Colonic mucosa (tissue), 4 donors: ENCODE measurements at regions not wholly inside any gene's neighbourhood (a gene's known extent, or its start where the extent isn't known, plus 50 kb on each side); places are given as distances from the start of the nearest gene placed in this dataset.
"Not testable (repeated sequence)": the region's sequence is repeated elsewhere in the genome, so short reads cannot be mapped to it uniquely, and the experiment has no call there.

ENCODE experiments used
- DNase-seq: peaks from one replicate; pipeline ENCODE4 v3.0.0-alpha.2; 2020
- H3K27ac ChIP-seq: fragments of 200-600 bp; one replicate; pipeline ENCODE4 v1.8.0; 2021
- H3K27me3 ChIP-seq: fragments of 200-600 bp; one replicate; pipeline ENCODE4 v1.8.0; 2021
- H3K36me3 ChIP-seq: fragments of 200-600 bp; one replicate; pipeline ENCODE4 v1.8.0; 2021
- H3K4me1 ChIP-seq: fragments of 200-600 bp; one replicate; pipeline ENCODE4 v1.8.0; 2021; ENCODE audit warnings: mild to moderate bottlenecking
- H3K4me3 ChIP-seq: fragments of 200-600 bp; one replicate; pipeline ENCODE4 v1.8.0; 2021
- H3K9ac ChIP-seq, 2 donors: one replicate each; pipeline ENCODE4 v1.7.0; 2013; ENCODE audit warnings: control low read depth in 2 of 2, low read depth in 2 of 2, low read length in 2 of 2
- H3K9me3 ChIP-seq: fragments of 200-600 bp; one replicate; pipeline ENCODE4 v1.8.0; 2021
- CTCF ChIP-seq: fragments of 200-600 bp; IDR thresholded peaks from one replicate; pipeline ENCODE4 v1.8.0; 2022; ENCODE audit warnings: antibody characterized with exemption, mild to moderate bottlenecking
- intact Hi-C: fragments of 100-400 bp; cut with DNase I; formaldehyde crosslinking; loops from one replicate; pipeline ENCODE4 v1.14.1; 2022
- donor health status: healthy.
- donor health status: DM: no; HTN: no; CAD: no.
- donor health status: DM: no; HTN: no; CAD: no.

DNA sequence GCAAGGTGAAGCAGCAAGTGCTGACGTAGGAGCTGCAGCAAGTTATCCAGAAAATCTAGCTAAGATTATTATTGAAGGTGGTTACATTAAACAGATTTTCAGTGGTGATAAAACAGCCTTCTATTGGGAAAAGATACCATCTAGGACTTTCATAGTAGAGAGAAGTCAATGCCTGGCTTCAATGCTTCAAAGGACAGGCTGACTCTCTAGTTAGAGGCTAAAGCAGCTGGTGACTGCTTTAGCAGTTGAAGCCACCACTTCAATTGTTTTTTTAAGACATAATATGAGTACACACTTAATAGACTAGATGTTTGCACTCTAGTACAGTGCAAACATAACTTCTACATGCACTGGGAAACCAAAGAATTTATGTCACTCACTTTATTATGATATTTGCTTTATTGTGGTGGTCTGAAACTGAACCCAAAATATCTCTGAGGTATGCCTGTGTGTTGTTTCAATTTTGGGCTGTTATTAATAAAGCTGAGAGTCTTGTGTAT is 1026.9 kb upstream of the FOXG1 start:
- intact Hi-C loops = no loop called here
- H3K36me3 ChIP-seq = no peaks in the 10 kb centered on the region
- no peaks in the 10 kb centered on the region for H3K4me1 ChIP-seq
- H3K4me3 ChIP-seq = no peak overlapping the region
- TF ChIP-seq CTCF = no peak
- no peak overlapping the region for H3K9ac ChIP-seq
- H3K27ac ChIP-seq = no peak overlapping the region
- no peaks in the 10 kb centered on the region for H3K27me3 ChIP-seq
- no peak for DNase-seq
- H3K9me3 ChIP-seq = no peaks in the 10 kb centered on the region

DNA sequence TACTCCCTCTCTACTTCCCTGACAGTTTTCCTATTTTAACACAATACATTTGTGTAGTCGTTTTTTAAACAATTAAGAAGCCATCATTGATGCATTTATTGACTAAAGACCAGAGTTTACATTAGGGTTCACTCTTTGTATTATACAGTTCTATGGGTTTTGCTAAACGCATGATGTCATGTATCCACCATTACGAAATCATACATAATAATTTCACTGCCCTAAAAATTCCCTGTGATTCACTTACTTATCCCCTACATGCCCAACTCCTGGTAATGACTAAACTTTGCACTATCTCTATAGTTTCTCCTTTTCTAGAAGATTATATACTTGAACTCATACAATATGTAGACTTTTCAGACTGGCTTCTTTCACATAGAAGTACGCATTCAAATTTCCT is 1016.5 kb upstream of the FOXG1 start:
- Histone ChIP-seq H3K9ac (no peak overlapping the region), H3K9me3 (no peaks in the 10 kb centered on the region), H3K27ac (no peak overlapping the region), H3K4me1 (no peaks in the 10 kb centered on the region), H3K27me3 (no peaks in the 10 kb centered on the region), H3K4me3 (no peak overlapping the region), H3K36me3 (no peaks in the 10 kb centered on the region)
- intact Hi-C loops = no loop called here
- no peak for DNase-seq
- no peak for TF ChIP-seq CTCF

DNA sequence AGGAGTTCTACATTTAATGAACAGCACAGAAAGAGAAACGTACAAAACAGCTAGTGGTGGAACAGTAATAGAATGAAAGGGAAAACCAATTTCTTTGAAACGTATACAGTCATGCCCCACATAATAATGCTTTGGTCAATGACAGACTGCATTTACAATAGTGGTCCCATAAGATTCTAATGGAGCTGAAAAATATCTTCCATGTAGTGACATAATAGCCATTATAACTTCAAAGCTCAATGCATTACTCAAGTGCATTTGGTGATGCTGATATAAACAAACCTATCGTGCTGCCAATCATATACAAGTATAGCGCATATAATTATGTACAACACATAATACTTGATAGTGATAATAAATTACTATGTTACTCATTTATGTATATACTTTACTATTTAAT is 1008.9 kb upstream of the FOXG1 start:
- H3K4me1 ChIP-seq, H3K9ac ChIP-seq, H3K27ac ChIP-seq, H3K9me3 ChIP-seq, H3K4me3 ChIP-seq, H3K36me3 ChIP-seq, H3K27me3 ChIP-seq, DNase-seq, intact Hi-C loops: not testable (repeated sequence)

DNA sequence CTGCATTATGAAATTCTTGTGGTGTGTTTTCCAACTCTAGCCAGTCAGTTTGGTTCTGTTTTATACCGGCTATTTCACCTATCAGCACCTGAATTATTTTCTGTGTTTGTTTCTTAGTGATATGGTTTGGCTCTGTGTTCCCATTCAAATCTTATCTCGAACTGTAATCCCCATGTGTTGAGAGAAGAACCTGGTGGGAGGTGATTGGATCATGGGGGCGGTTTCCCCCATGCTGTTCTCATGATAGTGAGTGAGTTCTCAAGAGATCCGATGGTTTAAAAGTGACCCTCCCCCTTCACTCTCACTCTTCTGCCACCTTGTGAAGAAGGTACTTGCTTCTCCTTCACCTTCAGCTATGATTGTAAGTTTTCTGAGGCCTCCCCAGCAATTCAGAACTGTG is 1006.2 kb upstream of the FOXG1 start:
- intact Hi-C loops, DNase-seq: not testable (repeated sequence)

GRCh38 chr14:27799066-27800028 is 967.2 kb upstream of the FOXG1 start:
- H3K4me3 ChIP-seq, H3K9me3 ChIP-seq, H3K27ac ChIP-seq, intact Hi-C loops, H3K9ac ChIP-seq, H3K27me3 ChIP-seq, H3K4me1 ChIP-seq, DNase-seq, H3K36me3 ChIP-seq: not testable (repeated sequence)

More for the DNA sequence above, 1006.2 kb upstream of the FOXG1 start:
- H3K27me3 ChIP-seq, H3K36me3 ChIP-seq, H3K27ac ChIP-seq, H3K4me1 ChIP-seq, H3K4me3 ChIP-seq, H3K9ac ChIP-seq, H3K9me3 ChIP-seq: not testable (repeated sequence)

DNA sequence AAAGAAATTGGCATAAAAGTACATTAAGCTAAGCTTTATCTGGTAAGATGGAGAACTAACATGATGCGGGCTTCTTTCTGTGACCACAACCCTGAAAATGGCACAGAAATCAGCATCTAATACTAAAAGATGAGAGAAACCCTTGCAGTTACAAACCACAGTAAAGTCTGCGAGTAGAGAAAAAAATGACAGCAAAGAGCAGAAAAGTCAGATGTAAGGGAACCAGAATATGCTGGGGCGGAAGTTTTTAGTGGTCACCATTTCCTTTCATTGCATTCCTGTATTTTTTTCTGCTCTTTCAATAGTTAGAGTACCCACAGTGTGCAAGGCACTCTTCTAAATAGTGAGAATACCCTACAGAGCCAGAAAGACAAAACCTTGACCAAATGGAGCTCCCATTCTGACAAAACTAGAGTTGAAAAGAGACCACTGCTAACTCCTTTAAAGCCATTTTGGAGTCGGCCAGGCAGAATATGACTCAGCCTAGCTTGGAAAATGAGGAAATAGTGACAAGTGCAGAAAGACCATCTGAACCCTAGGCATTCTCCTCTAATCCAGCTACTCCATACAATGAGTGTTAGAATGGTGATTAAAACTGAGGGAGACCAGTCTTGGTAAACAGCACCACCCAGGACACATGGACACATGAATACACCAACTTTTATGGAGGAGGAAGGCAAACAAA is 948.7 kb upstream of the FOXG1 start:
- H3K27ac ChIP-seq, H3K27me3 ChIP-seq, intact Hi-C loops, H3K9ac ChIP-seq, H3K4me1 ChIP-seq, H3K36me3 ChIP-seq, H3K4me3 ChIP-seq, DNase-seq, H3K9me3 ChIP-seq: not testable (repeated sequence)

DNA sequence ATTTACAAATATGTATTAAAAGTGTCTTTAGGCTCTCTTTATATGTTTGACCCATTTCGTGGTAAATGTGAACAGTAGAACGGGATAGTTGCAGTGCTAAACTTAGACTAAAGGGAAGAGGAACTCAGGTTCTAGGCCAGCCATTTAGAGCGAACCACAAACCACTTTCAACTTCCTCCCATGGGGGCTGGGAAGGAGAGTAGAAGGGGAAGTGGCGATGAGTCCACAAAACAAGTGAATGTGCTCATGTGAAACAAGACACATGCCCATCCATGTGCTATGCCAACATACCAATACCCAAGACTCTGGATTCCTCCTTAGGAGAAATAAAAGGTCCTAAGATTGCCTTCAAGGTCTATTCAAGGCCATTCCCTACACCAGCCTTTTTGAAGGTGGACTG is 940.4 kb upstream of the FOXG1 start:
- H3K4me3 ChIP-seq, H3K27me3 ChIP-seq, H3K27ac ChIP-seq, H3K9ac ChIP-seq, DNase-seq, H3K9me3 ChIP-seq, H3K36me3 ChIP-seq, H3K4me1 ChIP-seq, intact Hi-C loops: not testable (repeated sequence)

GRCh38 chr14:27831978-27832377 is 934.6 kb upstream of the FOXG1 start:
- H3K9ac ChIP-seq, H3K36me3 ChIP-seq, intact Hi-C loops, DNase-seq, H3K27ac ChIP-seq, H3K27me3 ChIP-seq, H3K9me3 ChIP-seq, H3K4me1 ChIP-seq, H3K4me3 ChIP-seq: not testable (repeated sequence)

- H3K27me3 ChIP-seq, intact Hi-C loops, H3K4me3 ChIP-seq, DNase-seq, H3K36me3 ChIP-seq, H3K9ac ChIP-seq, H3K9me3 ChIP-seq, H3K4me1 ChIP-seq, H3K27ac ChIP-seq: not testable (repeated sequence)
These were observed 933.6 kb upstream of the FOXG1 start for GRCh38 chr14:27833001-27833400.
